Thymus (tissue), 11 donors: ENCODE measurements at regions not wholly inside any gene's neighbourhood (a gene's known extent, or its start where the extent isn't known, plus 50 kb on each side); places are given as distances from the start of the nearest gene placed in this dataset.

ENCODE experiments used
- DNase-seq, 9 donors: peaks; one replicate each; pipeline ENCODE4 v3.0.0-alpha.2; 2013; ENCODE audit warnings: low spot score in 9 of 9, low read depth in 6 of 9, missing footprints in 1 of 9
- H3K27ac ChIP-seq, 2 donors: one replicate each; pipeline ENCODE4 v1.5.1; 2013; ENCODE audit warnings: control low read depth in 1 of 2, low read depth in 1 of 2, low read length in 1 of 2, mild to moderate bottlenecking in 1 of 2, moderate library complexity in 1 of 2
- H3K27me3 ChIP-seq, 2 donors: one replicate each; pipeline ENCODE4 v1.5.1; 2013; ENCODE audit warnings: low read length in 1 of 2; ENCODE audit not compliant: control insufficient read depth in 2 of 2, insufficient read depth in 1 of 2
- H3K36me3 ChIP-seq, 2 donors: one replicate each; pipeline ENCODE4 v1.5.1; 2013; ENCODE audit warnings: low read length in 1 of 2, mild to moderate bottlenecking in 1 of 2, moderate library complexity in 1 of 2; ENCODE audit not compliant: control insufficient read depth in 2 of 2, insufficient read depth in 2 of 2
- H3K4me1 ChIP-seq, 2 donors: one replicate each; pipeline ENCODE4 v1.5.1; 2013; ENCODE audit warnings: low read length in 2 of 2; ENCODE audit not compliant: control insufficient read depth in 2 of 2, insufficient read depth in 2 of 2
- H3K4me3 ChIP-seq, 2 donors: one replicate each; pipeline ENCODE4 v1.5.1; 2013; ENCODE audit warnings: low read length in 2 of 2, control low read depth in 1 of 2, mild to moderate bottlenecking in 1 of 2
- H3K9me3 ChIP-seq, 2 donors: one replicate each; pipeline ENCODE4 v1.5.1; 2013; ENCODE audit warnings: low read length in 1 of 2, mild to moderate bottlenecking in 1 of 2; ENCODE audit not compliant: control insufficient read depth in 2 of 2, insufficient read depth in 1 of 2
- WGBS: extraction: QIAGEN DNeasy Blood & Tissue Kit; methylation state at CpG from one replicate; pipeline ENCODE4 v1.1.7; 2013; 5-methylcytosine and 5-hydroxymethylcytosine counted together
- donor health status: healthy.

DNA sequence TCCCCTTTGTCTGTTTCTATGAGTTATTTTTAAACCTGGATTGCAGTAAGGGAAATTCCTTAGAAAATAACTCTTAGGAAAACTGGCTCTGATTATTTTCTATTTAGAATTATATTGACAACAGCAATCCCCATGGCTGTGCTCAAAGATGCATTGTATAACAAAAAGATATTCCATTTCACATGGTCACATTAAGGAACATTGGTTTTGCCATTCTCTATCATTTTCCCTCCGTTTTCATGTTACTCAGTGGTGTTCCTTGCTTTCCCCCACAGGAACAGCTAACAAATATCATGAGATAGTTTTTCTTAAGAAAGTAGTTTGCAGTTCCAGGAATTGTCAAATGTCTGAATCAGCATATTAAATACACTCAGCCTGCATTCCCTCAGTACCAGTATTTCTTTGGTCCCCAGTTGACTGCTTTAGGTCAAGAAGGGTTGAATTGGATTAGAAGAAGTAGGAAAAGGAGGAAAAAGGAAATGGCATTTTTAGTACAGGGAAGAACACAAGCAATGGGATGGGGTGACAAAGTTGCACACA lies 436.7 kb downstream of the TNS3 start:
- H3K4me1 ChIP-seq: no peaks in the 10 kb centered on the region
- H3K27ac ChIP-seq: no peak overlapping the region
- no peaks in the 10 kb centered on the region for H3K9me3 ChIP-seq
- no peak for DNase-seq
- H3K4me3 ChIP-seq: no peak overlapping the region
- no peaks in the 10 kb centered on the region for H3K27me3 ChIP-seq
- WGBS: 76% methylated on average over 1 of the region's 1 CpG
- no peaks in the 10 kb centered on the region for H3K36me3 ChIP-seq

- DNase-seq: no peak
- Histone ChIP-seq H3K36me3 (no peaks in the 10 kb centered on the region), H3K27me3 (no peaks in the 10 kb centered on the region), H3K4me1 (no peaks in the 10 kb centered on the region), H3K4me3 (no peak overlapping the region), H3K9me3 (no peaks in the 10 kb centered on the region), H3K27ac (no peak overlapping the region)
- WGBS: 93% methylated on average over 1 of the region's 1 CpG
Observed at GRCh38 chr7:47143339-47143738, 438.6 kb downstream of the TNS3 start.

- no peak for DNase-seq
- H3K4me3 ChIP-seq: no peak overlapping the region
- H3K27me3 ChIP-seq: no peaks in the 10 kb centered on the region
- no peaks in the 10 kb centered on the region for H3K4me1 ChIP-seq
- H3K36me3 ChIP-seq: no peaks in the 10 kb centered on the region
- WGBS: 94% methylated on average over 1 of the region's 1 CpG
- H3K27ac ChIP-seq: no peak overlapping the region
- no peaks in the 10 kb centered on the region for H3K9me3 ChIP-seq
Observed at GRCh38 chr7:47142867-47143175, 439.1 kb downstream of the TNS3 start.

DNA sequence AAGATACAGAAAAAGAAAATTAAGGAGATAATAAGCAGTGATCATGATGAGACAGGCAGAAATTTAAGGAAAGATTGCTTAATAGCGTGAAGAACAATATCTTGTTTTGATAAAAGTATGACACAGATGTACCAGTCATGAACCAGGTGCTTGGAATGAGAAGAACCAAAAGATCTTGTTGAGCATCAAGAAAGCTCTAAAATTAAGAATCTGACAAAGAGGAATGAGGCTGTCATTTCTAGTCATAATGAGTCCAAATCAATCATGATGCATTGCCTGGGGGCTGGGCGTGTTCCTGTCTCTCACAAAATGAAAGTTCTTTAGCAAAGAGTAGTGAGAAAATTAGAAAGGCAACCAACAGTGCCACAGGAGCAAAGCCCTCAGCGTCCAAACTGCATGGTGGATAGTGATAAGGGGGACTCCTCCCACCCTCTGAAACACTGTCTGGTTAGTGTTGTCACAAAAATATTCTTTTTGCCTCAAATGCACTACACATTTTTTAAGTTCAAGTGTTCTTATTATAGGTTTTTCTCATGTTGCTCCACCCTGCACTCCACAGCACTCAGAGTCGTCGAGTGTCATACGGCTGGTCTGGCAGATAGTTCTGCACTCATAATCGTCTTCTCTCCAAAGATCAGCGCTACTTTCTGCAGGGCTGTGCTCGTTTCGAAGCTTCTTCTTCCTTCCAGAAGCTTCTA lies 439.6 kb downstream of the TNS3 start:
- WGBS: 94% methylated on average over 10 of the region's 10 CpGs
- no peak overlapping the region for H3K27ac ChIP-seq
- no peaks in the 10 kb centered on the region for H3K36me3 ChIP-seq

DNA sequence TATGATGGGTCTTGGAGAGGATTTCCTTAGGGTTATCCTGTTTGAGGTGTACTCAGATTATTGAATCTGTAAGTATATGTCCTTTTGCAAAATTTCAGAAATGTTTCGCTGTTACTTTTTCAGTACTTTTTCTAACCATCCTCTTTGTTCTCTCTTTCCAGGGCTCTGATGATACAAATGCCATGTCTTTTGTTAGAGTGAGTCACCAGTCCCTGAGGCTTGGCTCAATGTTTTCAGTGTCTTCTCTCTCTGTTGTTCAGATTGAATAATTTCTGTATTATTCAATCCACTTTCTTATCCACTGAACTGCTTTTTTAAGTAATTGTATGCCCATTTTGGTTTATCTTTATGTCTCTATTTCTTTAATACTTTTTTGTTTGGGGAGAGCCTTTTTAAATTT lies 449.4 kb downstream of the TNS3 start:
- no peak for DNase-seq
- no peaks in the 10 kb centered on the region for H3K36me3 ChIP-seq
- H3K4me1 ChIP-seq: no peaks in the 10 kb centered on the region
- no peaks in the 10 kb centered on the region for H3K27me3 ChIP-seq
- H3K4me3 ChIP-seq: no peak overlapping the region
- WGBS: 97% methylated on average over 1 of the region's 1 CpG
- no peaks in the 10 kb centered on the region for H3K9me3 ChIP-seq
- H3K27ac ChIP-seq: no peak overlapping the region

More for the DNA sequence above, 439.6 kb downstream of the TNS3 start:
- Histone ChIP-seq H3K27me3 (no peaks in the 10 kb centered on the region), H3K9me3 (no peaks in the 10 kb centered on the region), H3K4me3 (no peak overlapping the region), H3K4me1 (no peaks in the 10 kb centered on the region)
- DNase-seq: no peak

DNA sequence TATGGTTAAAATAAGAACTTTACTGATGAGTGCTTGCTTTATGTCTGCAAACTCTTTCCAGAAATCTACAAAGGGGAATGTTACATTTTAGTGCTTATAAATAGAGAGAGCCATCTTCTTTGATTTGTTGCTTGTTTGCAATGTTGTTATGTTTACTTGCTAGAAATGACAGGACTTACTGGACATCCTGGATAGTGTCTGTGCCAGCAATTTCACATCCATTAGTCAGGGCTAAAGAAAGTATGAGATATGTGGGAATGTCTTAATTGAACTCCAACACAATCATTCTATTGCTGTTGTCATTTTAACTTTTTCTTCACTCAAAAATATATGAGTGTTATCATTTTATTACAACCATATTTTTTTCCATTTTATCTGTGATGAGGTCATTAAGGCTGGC lies 453.2 kb downstream of the TNS3 start:
- Histone ChIP-seq H3K4me3 (no peak overlapping the region), H3K9me3 (no peaks in the 10 kb centered on the region), H3K4me1 (no peaks in the 10 kb centered on the region), H3K27me3 (no peaks in the 10 kb centered on the region), H3K36me3 (no peaks in the 10 kb centered on the region), H3K27ac (no peak overlapping the region)
- no peak for DNase-seq

DNA sequence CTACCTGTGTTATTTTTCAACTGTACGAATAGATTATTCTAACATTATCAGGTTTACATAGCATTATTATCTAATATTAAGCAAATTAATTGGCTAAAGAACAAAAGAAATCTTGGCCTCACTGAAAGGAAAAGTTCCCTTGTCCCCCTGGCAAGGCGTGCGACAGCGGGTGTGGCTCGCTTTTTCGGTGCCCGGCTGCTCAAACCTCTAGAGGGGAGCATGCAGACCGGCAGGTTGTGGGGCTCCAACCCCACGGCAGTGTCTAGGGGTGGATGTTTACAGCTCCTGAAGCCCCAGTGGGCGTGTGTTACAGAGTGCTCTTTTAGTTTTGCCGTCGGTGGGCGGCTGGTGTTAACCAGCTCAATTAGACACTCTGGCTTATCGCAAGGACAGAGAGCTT lies 456.4 kb downstream of the TNS3 start:
- WGBS: 97% methylated on average over 14 of the region's 14 CpGs
- DNase-seq: no peak
- no peaks in the 10 kb centered on the region for H3K27me3 ChIP-seq
- H3K4me1 ChIP-seq: no peaks in the 10 kb centered on the region
- no peaks in the 10 kb centered on the region for H3K36me3 ChIP-seq
- H3K27ac ChIP-seq: no peak overlapping the region
- no peak overlapping the region for H3K4me3 ChIP-seq
- H3K9me3 ChIP-seq: no peaks in the 10 kb centered on the region

DNA sequence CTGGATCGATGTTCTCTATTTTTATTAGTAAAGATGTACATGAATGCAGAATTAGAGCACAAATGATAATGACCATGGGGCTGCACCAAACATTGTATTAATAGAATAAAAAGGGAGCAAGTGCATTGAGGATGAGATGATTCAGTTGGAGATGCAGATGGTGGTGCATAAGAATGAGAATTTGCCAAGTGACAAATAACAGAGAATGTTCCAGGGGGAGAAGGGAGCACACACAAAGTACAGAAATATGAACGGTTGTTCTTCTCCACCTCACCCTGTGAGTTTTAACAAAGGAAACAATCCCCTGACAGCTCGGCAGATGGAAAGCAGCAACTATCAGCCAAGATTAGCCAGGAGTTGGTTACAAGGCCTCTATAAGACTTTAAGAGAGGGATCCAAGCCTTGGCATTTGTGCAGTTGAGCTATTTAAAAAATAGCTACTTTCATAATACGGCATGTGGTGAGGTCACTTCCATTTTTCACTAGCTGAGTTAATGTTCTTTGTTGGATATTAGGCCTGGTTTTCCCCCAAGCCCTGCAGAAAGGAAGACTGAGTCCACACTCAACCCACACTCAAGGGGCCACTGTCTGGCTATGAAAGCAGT lies 462.5 kb downstream of the TNS3 start:
- DNase-seq: no peak
- Histone ChIP-seq H3K27me3 (no peaks in the 10 kb centered on the region), H3K4me1 (no peaks in the 10 kb centered on the region), H3K9me3 (no peaks in the 10 kb centered on the region), H3K27ac (no peak overlapping the region), H3K36me3 (no peaks in the 10 kb centered on the region), H3K4me3 (no peak overlapping the region)
- WGBS: 96% methylated on average over 4 of the region's 4 CpGs

GRCh38 chr7:47104206-47104549 lies 477.7 kb downstream of the TNS3 start:
- Histone ChIP-seq H3K4me3 (no peak overlapping the region), H3K36me3 (no peaks in the 10 kb centered on the region), H3K4me1 (no peaks in the 10 kb centered on the region), H3K27me3 (no peaks in the 10 kb centered on the region), H3K27ac (no peak overlapping the region), H3K9me3 (no peaks in the 10 kb centered on the region)
- no peak for DNase-seq
- WGBS: 93% methylated on average over 4 of the region's 4 CpGs
